GM23338 (cell line): ENCODE measurements at regions not wholly inside any gene's neighbourhood (a gene's known extent, or its start where the extent isn't known, plus 50 kb on each side); places are given as distances from the start of the nearest gene placed in this dataset.
"Not testable (repeated sequence)": the region's sequence is repeated elsewhere in the genome, so short reads cannot be mapped to it uniquely, and the experiment has no call there.

ENCODE experiments used
- ATAC-seq: fragments of 200-7000 bp; cut with Tn5 transposase; 3 replicates; pipeline ENCODE4 v1.9.1; 2020
- DNase-seq: peaks from one replicate; pipeline ENCODE4 v3.0.0-alpha.2; 2015; ENCODE audit warnings: low spot score
- H2AFZ ChIP-seq: fragments of 200-600 bp; sonication (generic); 2 replicates; pipeline ENCODE4 v1.8.0; 2016; ENCODE audit warnings: antibody characterized with exemption, mild to moderate bottlenecking, moderate library complexity
- H3F3A ChIP-seq: fragments of 200-600 bp; sonication (generic); replicated peaks from 2 replicates; pipeline ENCODE4 v1.8.0; 2017; ENCODE audit warnings: antibody characterized with exemption, mixed run types, low read depth
- H3K27ac ChIP-seq: fragments of 200-600 bp; sonication (generic); 2 replicates; pipeline ENCODE4 v1.6.1; 2016; ENCODE audit warnings: low read depth
- H3K27me3 ChIP-seq: fragments of 200-600 bp; sonication (generic); 2 replicates; pipeline ENCODE4 v1.8.0; 2016; ENCODE audit warnings: mild to moderate bottlenecking, mixed run types, moderate library complexity; ENCODE audit not compliant: insufficient read depth
- H3K36me3 ChIP-seq: fragments of 200-600 bp; sonication (generic); 2 replicates; pipeline ENCODE4 v1.8.0; 2016; ENCODE audit warnings: mild to moderate bottlenecking; ENCODE audit not compliant: insufficient read depth
- H3K4me1 ChIP-seq: fragments of 200-600 bp; sonication (generic); 2 replicates; pipeline ENCODE4 v1.8.0; 2016; ENCODE audit warnings: mild to moderate bottlenecking, moderate library complexity; ENCODE audit not compliant: insufficient read depth
- H3K4me2 ChIP-seq: fragments of 200-600 bp; sonication (generic); 2 replicates; pipeline ENCODE4 v1.7.1; 2017; ENCODE audit warnings: mixed run types
- H3K4me3 ChIP-seq: fragments of 200-600 bp; sonication (generic); 2 replicates; pipeline ENCODE4 v1.6.1; 2016; ENCODE audit warnings: mixed run types
- H3K79me2 ChIP-seq: fragments of 200-600 bp; sonication (generic); replicated peaks from 2 replicates; pipeline ENCODE4 v1.8.0; 2017; ENCODE audit warnings: mild to moderate bottlenecking; ENCODE audit not compliant: insufficient read depth
- H3K9me2 ChIP-seq: fragments of 200-600 bp; sonication (generic); 2 replicates; pipeline ENCODE4 v1.8.0; 2017; ENCODE audit not compliant: insufficient read depth
- H4K20me1 ChIP-seq: fragments of 200-600 bp; sonication (generic); replicated peaks from 2 replicates; pipeline ENCODE4 v1.8.0; 2017; ENCODE audit warnings: mild to moderate bottlenecking; ENCODE audit not compliant: insufficient read depth
- H3K27ac Mint-ChIP-seq: 2 replicates; pipeline ENCODE4 v1.8.0; 2020; ENCODE audit warnings: inconsistent platforms, mild to moderate bottlenecking, moderate library complexity, mixed read lengths
- H3K27me3 Mint-ChIP-seq: 3 replicates; pipeline ENCODE4 v1.8.0; 2022; ENCODE audit warnings: low read depth, mild to moderate bottlenecking, moderate library complexity, mixed read lengths, inconsistent platforms; ENCODE audit not compliant: insufficient read depth, poor library complexity
- H3K36me3 Mint-ChIP-seq: 3 replicates; pipeline ENCODE4 v1.8.0; 2021; ENCODE audit warnings: low read depth, mild to moderate bottlenecking, inconsistent platforms, moderate library complexity, mixed read lengths
- H3K4me1 Mint-ChIP-seq: 3 replicates; pipeline ENCODE4 v1.8.0; 2020; ENCODE audit warnings: mild to moderate bottlenecking, inconsistent platforms, mixed read lengths
- H3K4me3 Mint-ChIP-seq: 3 replicates; pipeline ENCODE4 v1.8.0; 2021; ENCODE audit warnings: moderate library complexity, mild to moderate bottlenecking, inconsistent platforms, mixed read lengths
- H3K9me3 Mint-ChIP-seq: 3 replicates; pipeline ENCODE4 v1.8.0; 2020; ENCODE audit warnings: moderate library complexity, mild to moderate bottlenecking, inconsistent platforms, mixed read lengths
- CREB1 ChIP-seq: fragments of 250-450 bp; sonication (Bioruptor Pico); IDR thresholded peaks from 2 replicates; pipeline ENCODE4 v1.5.0; 2020; ENCODE audit warnings: low read depth, mild to moderate bottlenecking, moderate library complexity
- CTCF ChIP-seq, 2 experiments: fragments of 200-600 bp in 1 of 2; sonication (generic) in 1 of 2; conservative IDR thresholded peaks; 2 replicates each; pipeline versions ENCODE4 v1.5.1 to v1.6.1; 2016 to 2017; ENCODE audit warnings: antibody characterized with exemption in 2 of 2, low read depth in 2 of 2, mild to moderate bottlenecking in 2 of 2, moderate library complexity in 1 of 2
- EZH2 ChIP-seq: fragments of 200-600 bp; sonication (generic); IDR thresholded peaks from one replicate; pipeline ENCODE4 v1.8.0; 2017; ENCODE audit warnings: antibody characterized with exemption, mild to moderate bottlenecking, low read depth; ENCODE audit not compliant: unreplicated experiment
- EZH2phosphoT487 ChIP-seq: fragments of 200-600 bp; sonication (generic); IDR thresholded peaks from one replicate; pipeline ENCODE4 v1.8.1; 2018; ENCODE audit warnings: antibody characterized with exemption; ENCODE audit not compliant: unreplicated experiment
- JUNB ChIP-seq: IDR thresholded peaks from one replicate; pipeline ENCODE4 v1.6.1; 2016; ENCODE audit warnings: antibody characterized with exemption; ENCODE audit not compliant: unreplicated experiment
- NANOG ChIP-seq: IDR thresholded peaks from 2 replicates; pipeline ENCODE4 v1.6.1; 2016; ENCODE audit warnings: antibody characterized with exemption, borderline replicate concordance
- POLR2AphosphoS5 ChIP-seq: IDR thresholded peaks from 2 replicates; pipeline ENCODE4 v1.6.1; 2016; ENCODE audit warnings: antibody characterized with exemption, low read depth
- ZNF114 ChIP-seq: fragments of 250-450 bp; sonication (Bioruptor Pico); IDR thresholded peaks from 2 replicates; pipeline ENCODE4 v1.5.0; 2020; ENCODE audit warnings: mild to moderate bottlenecking, moderate library complexity
- ZNF331 ChIP-seq: fragments of 250-450 bp; sonication (Bioruptor Pico); IDR thresholded peaks from 2 replicates; pipeline ENCODE4 v1.5.0; 2020; ENCODE audit warnings: low read depth, mild to moderate bottlenecking, moderate library complexity
- TF ChIP-seq, protein P1 (sequence below): fragments of 250-450 bp; sonication (Bioruptor Pico); IDR thresholded peaks from 2 replicates; pipeline ENCODE4 v1.5.0; 2020; ENCODE audit warnings: mild to moderate bottlenecking, moderate library complexity
- TF ChIP-seq, protein P2 (sequence below): IDR thresholded peaks from one replicate; pipeline ENCODE4 v1.6.1; 2018; ENCODE audit warnings: antibody characterized with exemption; ENCODE audit not compliant: unreplicated experiment

DNA sequence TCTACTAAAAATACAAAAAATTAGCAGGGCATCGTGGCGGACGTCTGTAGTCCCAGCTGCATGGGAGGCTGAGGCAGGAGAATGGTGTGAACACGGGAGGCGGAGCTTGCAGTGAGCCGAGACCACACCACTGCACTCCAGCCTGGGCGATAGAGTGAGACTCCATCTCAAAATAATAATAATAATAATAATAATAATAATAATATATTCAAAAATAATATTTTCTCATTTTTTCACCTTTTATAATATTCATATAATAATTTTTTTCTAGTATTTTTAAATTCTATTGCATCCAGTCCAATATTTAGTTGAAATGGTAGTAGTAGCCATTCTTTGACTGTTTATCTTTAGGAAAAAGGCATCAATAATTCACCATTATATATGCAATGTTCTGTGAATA is 1767.7 kb upstream of the ACO1 start:
- not testable (repeated sequence) for H3K4me1 Mint-ChIP-seq, H3K4me3 ChIP-seq, H3K27ac ChIP-seq, H3K9me2 ChIP-seq, DNase-seq, H2AFZ ChIP-seq, H3K79me2 ChIP-seq, H3K4me3 Mint-ChIP-seq, H3K27ac Mint-ChIP-seq, H3K27me3 ChIP-seq, H4K20me1 ChIP-seq, H3K4me2 ChIP-seq, H3K27me3 Mint-ChIP-seq, H3F3A ChIP-seq, H3K4me1 ChIP-seq, H3K36me3 ChIP-seq, ATAC-seq, H3K36me3 Mint-ChIP-seq, H3K9me3 Mint-ChIP-seq

DNA sequence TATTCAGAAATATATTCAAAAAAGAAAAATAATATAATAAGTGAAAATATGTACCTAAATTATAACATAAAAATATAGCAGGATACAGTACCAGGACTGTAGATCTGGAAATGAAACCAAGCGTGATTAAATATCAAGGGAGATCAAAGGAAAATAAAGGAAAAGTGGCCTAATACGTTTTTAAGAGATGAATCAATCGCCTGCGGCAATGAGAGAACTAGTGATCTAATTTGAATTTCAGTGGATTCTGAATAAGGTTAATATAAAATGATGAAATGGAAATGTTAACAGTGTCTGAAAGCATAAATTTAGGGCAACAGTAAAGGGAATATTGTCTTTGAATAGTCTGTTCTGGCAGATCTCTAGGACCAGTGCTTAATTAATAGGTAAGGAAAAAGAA is 1761.9 kb upstream of the ACO1 start:
- Mint-ChIP-seq H3K4me1 (no peaks in the 10 kb centered on the region), H3K27me3 (no peaks in the 10 kb centered on the region), H3K4me3 (no peak overlapping the region)

More for the DNA sequence above, 1761.9 kb upstream of the ACO1 start:
- DNase-seq (no peak), ATAC-seq (no peak)
- Histone ChIP-seq H3K4me1 (no peaks in the 10 kb centered on the region), H3K27ac (no peak overlapping the region), H3K4me2 (no peak overlapping the region), H3K79me2 (no peaks in the 10 kb centered on the region), H3K36me3 (no peaks in the 10 kb centered on the region), H3F3A (no peaks in the 10 kb centered on the region), H2AFZ (no peak overlapping the region), H3K27me3 (no peaks in the 10 kb centered on the region), H3K4me3 (no peak overlapping the region), H4K20me1 (no peaks in the 10 kb centered on the region), H3K9me2 (no peaks in the 10 kb centered on the region; the same call in 1 of the 2 replicates)
- no peaks in the 10 kb centered on the region for H3K9me3 Mint-ChIP-seq
- H3K27ac Mint-ChIP-seq = no peak overlapping the region
- no peak for TF ChIP-seq CTCF (conservative IDR thresholded peaks at IDR 0.05; ENCODE audit: low read depth in 2 of 2)
- TF ChIP-seq EZH2 = no peak
- no peak for TF ChIP-seq POLR2AphosphoS5
- no peak for TF ChIP-seq NANOG
- TF ChIP-seq CREB1 (CRISPR knock-in tag) = no peak
- no peak for TF ChIP-seq ZNF114 (CRISPR knock-in tag)
- TF ChIP-seq, protein P1, sequence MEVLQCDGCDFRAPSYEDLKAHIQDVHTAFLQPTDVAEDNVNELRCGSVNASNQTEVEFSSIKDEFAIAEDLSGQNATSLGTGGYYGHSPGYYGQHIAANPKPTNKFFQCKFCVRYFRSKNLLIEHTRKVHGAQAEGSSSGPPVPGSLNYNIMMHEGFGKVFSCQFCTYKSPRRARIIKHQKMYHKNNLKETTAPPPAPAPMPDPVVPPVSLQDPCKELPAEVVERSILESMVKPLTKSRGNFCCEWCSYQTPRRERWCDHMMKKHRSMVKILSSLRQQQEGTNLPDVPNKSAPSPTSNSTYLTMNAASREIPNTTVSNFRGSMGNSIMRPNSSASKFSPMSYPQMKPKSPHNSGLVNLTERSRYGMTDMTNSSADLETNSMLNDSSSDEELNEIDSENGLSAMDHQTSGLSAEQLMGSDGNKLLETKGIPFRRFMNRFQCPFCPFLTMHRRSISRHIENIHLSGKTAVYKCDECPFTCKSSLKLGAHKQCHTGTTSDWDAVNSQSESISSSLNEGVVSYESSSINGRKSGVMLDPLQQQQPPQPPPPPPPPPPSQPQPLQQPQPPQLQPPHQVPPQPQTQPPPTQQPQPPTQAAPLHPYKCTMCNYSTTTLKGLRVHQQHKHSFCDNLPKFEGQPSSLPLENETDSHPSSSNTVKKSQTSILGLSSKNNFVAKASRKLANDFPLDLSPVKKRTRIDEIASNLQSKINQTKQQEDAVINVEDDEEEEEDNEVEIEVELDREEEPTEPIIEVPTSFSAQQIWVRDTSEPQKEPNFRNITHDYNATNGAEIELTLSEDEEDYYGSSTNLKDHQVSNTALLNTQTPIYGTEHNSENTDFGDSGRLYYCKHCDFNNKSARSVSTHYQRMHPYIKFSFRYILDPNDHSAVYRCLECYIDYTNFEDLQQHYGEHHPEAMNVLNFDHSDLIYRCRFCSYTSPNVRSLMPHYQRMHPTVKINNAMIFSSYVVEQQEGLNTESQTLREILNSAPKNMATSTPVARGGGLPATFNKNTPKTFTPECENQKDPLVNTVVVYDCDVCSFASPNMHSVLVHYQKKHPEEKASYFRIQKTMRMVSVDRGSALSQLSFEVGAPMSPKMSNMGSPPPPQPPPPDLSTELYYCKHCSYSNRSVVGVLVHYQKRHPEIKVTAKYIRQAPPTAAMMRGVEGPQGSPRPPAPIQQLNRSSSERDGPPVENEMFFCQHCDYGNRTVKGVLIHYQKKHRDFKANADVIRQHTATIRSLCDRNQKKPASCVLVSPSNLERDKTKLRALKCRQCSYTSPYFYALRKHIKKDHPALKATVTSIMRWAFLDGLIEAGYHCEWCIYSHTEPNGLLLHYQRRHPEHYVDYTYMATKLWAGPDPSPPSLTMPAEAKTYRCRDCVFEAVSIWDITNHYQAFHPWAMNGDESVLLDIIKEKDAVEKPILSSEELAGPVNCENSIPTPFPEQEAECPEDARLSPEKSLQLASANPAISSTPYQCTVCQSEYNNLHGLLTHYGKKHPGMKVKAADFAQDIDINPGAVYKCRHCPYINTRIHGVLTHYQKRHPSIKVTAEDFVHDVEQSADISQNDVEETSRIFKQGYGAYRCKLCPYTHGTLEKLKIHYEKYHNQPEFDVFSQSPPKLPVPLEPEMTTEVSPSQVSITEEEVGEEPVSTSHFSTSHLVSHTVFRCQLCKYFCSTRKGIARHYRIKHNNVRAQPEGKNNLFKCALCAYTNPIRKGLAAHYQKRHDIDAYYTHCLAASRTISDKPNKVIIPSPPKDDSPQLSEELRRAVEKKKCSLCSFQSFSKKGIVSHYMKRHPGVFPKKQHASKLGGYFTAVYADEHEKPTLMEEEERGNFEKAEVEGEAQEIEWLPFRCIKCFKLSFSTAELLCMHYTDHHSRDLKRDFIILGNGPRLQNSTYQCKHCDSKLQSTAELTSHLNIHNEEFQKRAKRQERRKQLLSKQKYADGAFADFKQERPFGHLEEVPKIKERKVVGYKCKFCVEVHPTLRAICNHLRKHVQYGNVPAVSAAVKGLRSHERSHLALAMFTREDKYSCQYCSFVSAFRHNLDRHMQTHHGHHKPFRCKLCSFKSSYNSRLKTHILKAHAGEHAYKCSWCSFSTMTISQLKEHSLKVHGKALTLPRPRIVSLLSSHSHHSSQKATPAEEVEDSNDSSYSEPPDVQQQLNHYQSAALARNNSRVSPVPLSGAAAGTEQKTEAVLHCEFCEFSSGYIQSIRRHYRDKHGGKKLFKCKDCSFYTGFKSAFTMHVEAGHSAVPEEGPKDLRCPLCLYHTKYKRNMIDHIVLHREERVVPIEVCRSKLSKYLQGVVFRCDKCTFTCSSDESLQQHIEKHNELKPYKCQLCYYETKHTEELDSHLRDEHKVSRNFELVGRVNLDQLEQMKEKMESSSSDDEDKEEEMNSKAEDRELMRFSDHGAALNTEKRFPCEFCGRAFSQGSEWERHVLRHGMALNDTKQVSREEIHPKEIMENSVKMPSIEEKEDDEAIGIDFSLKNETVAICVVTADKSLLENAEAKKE (CRISPR knock-in tag) = no peak
- no peak for TF ChIP-seq JUNB
- TF ChIP-seq, protein P2, sequence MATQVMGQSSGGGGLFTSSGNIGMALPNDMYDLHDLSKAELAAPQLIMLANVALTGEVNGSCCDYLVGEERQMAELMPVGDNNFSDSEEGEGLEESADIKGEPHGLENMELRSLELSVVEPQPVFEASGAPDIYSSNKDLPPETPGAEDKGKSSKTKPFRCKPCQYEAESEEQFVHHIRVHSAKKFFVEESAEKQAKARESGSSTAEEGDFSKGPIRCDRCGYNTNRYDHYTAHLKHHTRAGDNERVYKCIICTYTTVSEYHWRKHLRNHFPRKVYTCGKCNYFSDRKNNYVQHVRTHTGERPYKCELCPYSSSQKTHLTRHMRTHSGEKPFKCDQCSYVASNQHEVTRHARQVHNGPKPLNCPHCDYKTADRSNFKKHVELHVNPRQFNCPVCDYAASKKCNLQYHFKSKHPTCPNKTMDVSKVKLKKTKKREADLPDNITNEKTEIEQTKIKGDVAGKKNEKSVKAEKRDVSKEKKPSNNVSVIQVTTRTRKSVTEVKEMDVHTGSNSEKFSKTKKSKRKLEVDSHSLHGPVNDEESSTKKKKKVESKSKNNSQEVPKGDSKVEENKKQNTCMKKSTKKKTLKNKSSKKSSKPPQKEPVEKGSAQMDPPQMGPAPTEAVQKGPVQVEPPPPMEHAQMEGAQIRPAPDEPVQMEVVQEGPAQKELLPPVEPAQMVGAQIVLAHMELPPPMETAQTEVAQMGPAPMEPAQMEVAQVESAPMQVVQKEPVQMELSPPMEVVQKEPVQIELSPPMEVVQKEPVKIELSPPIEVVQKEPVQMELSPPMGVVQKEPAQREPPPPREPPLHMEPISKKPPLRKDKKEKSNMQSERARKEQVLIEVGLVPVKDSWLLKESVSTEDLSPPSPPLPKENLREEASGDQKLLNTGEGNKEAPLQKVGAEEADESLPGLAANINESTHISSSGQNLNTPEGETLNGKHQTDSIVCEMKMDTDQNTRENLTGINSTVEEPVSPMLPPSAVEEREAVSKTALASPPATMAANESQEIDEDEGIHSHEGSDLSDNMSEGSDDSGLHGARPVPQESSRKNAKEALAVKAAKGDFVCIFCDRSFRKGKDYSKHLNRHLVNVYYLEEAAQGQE = no peak
- no peak for TF ChIP-seq EZH2phosphoT487
- TF ChIP-seq ZNF331 (CRISPR knock-in tag) = no peak
- H3K36me3 Mint-ChIP-seq = no peaks in the 10 kb centered on the region
